ENCODE measurements at regions not wholly inside any gene's neighbourhood (a gene's known extent, or its start where the extent isn't known, plus 50 kb on each side); places are given as distances from the start of the nearest gene placed in this dataset.
"Not testable (repeated sequence)": the region's sequence is repeated elsewhere in the genome, so short reads cannot be mapped to it uniquely, and the experiment has no call there.

DNA sequence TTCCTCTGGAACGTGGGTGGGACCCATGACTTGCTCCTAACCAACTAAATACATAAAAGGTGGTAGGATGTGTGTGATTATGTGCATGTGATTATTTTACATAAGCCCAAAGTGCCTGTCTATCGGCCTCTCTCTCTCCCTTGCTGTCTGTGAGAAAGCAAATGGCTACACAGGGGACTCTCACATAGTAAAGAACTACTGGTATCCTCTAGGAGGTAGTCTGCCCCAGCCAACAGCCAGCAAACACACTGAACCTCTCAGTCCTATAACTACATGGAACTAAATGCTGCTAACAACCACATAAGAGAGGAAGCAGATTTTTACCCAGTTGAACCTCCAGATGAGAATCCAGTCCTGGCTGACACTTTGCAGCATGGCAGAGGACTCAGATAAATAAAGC is 1249.4 kb downstream of the ADGRL3 start:
- DNase-seq (ENCODE audit: low read depth), result no peak
- TF ChIP-seq, protein P1, sequence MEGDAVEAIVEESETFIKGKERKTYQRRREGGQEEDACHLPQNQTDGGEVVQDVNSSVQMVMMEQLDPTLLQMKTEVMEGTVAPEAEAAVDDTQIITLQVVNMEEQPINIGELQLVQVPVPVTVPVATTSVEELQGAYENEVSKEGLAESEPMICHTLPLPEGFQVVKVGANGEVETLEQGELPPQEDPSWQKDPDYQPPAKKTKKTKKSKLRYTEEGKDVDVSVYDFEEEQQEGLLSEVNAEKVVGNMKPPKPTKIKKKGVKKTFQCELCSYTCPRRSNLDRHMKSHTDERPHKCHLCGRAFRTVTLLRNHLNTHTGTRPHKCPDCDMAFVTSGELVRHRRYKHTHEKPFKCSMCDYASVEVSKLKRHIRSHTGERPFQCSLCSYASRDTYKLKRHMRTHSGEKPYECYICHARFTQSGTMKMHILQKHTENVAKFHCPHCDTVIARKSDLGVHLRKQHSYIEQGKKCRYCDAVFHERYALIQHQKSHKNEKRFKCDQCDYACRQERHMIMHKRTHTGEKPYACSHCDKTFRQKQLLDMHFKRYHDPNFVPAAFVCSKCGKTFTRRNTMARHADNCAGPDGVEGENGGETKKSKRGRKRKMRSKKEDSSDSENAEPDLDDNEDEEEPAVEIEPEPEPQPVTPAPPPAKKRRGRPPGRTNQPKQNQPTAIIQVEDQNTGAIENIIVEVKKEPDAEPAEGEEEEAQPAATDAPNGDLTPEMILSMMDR (IDR thresholded peaks at IDR 0.05; ENCODE audit: insufficient read depth, low read depth, low read length, missing control alignments), result no peak
- H3K4me3 ChIP-seq (ENCODE audit: low read depth, low read length), result no peak overlapping the region

DNA sequence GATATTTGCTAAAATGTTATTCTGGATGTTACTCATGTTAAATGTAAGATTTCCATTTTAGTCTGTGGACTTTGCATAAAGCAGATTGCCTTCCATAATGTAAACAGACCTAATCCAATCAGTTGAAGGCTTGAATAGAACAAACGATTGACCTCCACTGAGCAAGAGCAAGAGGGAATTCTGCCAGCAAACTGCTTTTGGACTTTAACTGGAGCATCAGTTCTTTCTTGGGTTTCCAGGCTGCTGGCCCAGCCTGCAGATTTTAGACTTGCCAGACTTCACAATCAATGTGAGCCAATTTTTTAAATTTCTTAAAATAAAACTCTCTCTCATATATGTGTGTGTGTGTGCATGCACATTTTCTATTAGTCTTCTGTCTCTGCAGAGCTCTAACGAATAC is 1248.8 kb downstream of the ADGRL3 start:
- DNase-seq (ENCODE audit: low read depth), result no peak
- TF ChIP-seq, protein P1 (IDR thresholded peaks at IDR 0.05; ENCODE audit: insufficient read depth, low read depth, low read length, missing control alignments), result no peak
- no peak overlapping the region for H3K4me3 ChIP-seq (ENCODE audit: low read depth, low read length)

DNA sequence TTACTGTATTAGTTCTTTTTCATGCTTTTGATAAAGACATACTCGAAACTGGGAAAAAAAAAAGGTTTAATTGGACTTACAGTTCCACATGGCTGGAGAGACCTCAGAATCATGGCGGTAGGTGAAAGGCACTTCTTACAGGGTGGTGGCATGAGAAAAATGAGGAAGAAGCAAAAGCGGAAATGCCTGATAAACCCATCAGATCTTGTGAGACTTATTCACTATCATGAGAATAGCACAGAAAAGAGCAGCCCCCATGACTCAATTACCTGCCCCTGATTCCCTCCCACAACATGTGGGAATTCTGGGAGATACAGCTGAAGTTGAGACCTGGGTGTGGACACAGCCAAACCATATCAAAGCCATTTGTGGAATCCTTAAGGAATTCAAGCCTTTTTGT is 1238.9 kb downstream of the ADGRL3 start:
- TF ChIP-seq, protein P1 (IDR thresholded peaks at IDR 0.05; ENCODE audit: insufficient read depth, low read depth, low read length, missing control alignments), result no peak
- DNase-seq (ENCODE audit: low read depth), result no peak
- H3K4me3 ChIP-seq (ENCODE audit: low read depth, low read length), result no peak overlapping the region

DNA sequence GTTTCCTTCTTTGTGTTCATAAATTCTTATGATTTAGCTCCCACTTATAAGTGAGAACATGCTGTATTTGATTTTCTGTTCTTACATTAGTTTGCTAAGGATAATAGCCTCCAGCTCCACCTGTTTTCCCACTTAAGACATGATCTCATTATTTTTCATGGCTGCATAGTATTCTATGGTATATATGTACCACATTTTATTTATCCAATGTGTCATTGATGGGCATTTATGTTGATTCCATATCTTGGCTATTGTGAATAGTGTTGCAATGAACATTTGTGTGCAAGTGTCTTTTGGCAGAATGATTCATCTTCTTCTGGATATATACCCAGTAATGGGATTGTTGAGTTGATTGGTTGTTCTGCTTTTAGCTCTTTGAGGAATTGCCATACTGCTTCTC is 1234.8 kb downstream of the ADGRL3 start:
- TF ChIP-seq, protein P1 (IDR thresholded peaks at IDR 0.05; ENCODE audit: insufficient read depth, low read depth, low read length, missing control alignments), result no peak
- no peak overlapping the region for H3K4me3 ChIP-seq (ENCODE audit: low read depth, low read length)
- DNase-seq (ENCODE audit: low read depth), result no peak

DNA sequence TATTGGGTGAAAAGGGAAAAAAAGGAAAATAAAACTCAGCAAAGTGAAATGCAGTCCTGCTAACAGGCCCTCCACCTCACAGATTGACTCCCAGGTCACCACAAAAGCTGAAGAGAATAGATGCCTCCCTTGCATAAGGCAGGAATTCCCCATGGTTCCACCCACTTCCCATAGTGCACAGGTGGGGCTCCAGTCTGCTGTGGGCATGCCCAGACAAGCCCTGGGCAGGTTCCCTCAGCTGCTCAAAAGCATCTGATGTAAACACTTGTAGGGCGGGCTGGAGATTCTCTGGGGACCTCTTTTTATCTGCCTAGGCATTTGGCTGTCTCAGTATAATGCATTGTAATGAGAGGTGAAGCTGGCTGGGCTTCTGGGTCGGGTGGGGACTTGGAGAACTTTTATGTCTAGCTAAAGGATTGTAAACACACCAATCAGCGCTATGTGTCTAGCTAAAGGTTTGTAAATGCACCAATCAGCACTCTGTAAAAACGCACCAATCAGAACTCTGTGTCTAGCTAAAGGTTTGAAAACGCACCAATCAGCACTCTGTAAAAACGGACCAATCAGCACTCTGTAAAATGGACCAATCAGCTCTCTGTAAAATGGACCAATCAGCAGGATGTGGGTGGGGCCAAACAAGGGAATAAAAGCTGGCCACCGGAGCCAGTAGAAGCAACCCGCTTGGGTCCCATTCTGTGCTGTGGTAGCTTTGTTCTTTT is 1231.5 kb downstream of the ADGRL3 start:
- H3K4me3 ChIP-seq (ENCODE audit: low read depth, low read length), result not testable (repeated sequence)
- peak; percentile 21 for DNase-seq (ENCODE audit: low read depth)

DNA sequence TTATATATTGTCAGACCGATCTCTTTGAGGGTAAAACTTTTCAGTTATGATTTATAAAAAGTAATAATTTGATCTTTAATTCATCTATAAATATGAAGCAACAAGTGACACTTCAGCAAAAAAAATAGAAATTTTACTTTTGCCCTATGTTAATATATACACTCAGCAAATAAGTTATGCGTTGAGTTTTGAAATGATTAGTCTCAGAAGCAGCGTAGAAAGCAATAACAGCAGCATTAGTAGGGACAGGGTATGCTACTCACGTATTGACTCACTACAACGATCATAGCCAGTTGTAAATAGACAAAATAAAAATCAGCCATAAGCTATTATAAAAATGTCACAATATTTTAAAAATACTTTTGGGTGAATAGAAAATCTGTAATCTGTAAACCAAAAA is 1229.2 kb downstream of the ADGRL3 start:
- H3K4me3 ChIP-seq (ENCODE audit: low read depth, low read length), result no peak overlapping the region
- TF ChIP-seq, protein P1 (IDR thresholded peaks at IDR 0.05; ENCODE audit: insufficient read depth, low read depth, low read length, missing control alignments), result no peak
- no peak for DNase-seq (ENCODE audit: low read depth)

DNA sequence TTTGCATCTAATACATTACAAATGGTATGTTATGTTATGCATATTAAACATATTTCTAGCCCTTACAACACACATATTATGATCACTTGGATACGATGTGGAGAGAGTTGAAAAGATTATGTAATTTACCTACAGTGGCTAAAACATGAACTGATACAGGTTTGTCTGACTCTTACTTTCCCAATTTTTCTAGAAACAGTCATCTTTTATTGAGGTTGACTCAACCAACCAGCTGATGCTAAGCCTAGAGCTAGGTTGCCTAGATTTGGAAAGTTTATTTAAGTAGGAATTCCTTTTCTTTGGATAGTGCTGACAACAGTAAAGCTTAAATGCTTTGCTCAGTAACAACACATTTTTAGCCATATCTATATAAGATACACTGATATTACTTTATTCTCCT is 1215.1 kb downstream of the ADGRL3 start:
- H3K4me3 ChIP-seq (ENCODE audit: low read depth, low read length), result no peak overlapping the region
- TF ChIP-seq, protein P1 (IDR thresholded peaks at IDR 0.05; ENCODE audit: insufficient read depth, low read depth, low read length, missing control alignments), result no peak
- no peak for DNase-seq (ENCODE audit: low read depth)
